Adipocyte (in vitro differentiated cells): ENCODE measurements at regions not wholly inside any gene's neighbourhood (a gene's known extent, or its start where the extent isn't known, plus 50 kb on each side); places are given as distances from the start of the nearest gene placed in this dataset.

ENCODE experiments used
- DNase-seq: peaks from one replicate; pipeline ENCODE4 v3.0.0-alpha.2; 2015; ENCODE audit warnings: low read depth
- H3K27me3 ChIP-seq: replicated peaks from 2 replicates; pipeline ENCODE4 v1.7.0; 2013; ENCODE audit warnings: mild to moderate bottlenecking, low read length, moderate library complexity; ENCODE audit not compliant: control insufficient read depth, insufficient read depth
- H3K36me3 ChIP-seq: 2 replicates; pipeline ENCODE4 v1.7.0; 2013; ENCODE audit warnings: low read length, mild to moderate bottlenecking, moderate library complexity; ENCODE audit not compliant: control insufficient read depth, insufficient read depth, severe bottlenecking
- H3K4me1 ChIP-seq: 2 replicates; pipeline ENCODE4 v1.7.0; 2013; ENCODE audit warnings: mild to moderate bottlenecking, low read length, moderate library complexity; ENCODE audit not compliant: control insufficient read depth, insufficient read depth
- H3K4me3 ChIP-seq: 2 replicates; pipeline ENCODE4 v1.7.0; 2013; ENCODE audit warnings: mild to moderate bottlenecking, low read length, moderate library complexity
- H3K9ac ChIP-seq: 2 replicates; pipeline ENCODE4 v1.7.0; 2013; ENCODE audit warnings: mild to moderate bottlenecking, low read length, moderate library complexity
- H3K9me3 ChIP-seq: 2 replicates; pipeline ENCODE4 v1.7.0; 2013; ENCODE audit warnings: mild to moderate bottlenecking, low read length, moderate library complexity; ENCODE audit not compliant: control insufficient read depth

DNA sequence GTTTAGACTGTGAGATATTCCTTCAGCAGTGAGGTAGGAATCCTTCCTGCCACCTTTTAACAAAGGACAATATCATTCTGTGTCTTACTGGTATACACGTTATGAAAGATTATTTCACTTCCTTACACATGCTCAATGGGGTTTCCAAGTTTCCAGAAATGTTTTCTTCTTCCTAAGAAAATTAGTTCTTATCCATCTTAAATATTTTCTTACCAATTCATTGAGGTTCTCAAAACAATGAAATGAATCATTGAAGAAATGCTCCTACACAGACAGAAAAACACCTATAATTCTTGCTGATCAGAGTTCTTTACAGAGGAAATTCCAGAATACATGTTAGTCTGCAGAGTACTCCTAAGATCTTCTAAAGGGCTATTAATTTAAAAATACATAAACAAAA lies 51.4 kb upstream of the SEC61G start:
- peaks cover 25% of the 10 kb centered on the region for H3K4me1 ChIP-seq
- H3K9me3 ChIP-seq: no peaks in the 10 kb centered on the region
- DNase-seq: no peak
- H3K9ac ChIP-seq: no peak overlapping the region
- H3K4me3 ChIP-seq: no peak overlapping the region
- no peaks in the 10 kb centered on the region for H3K36me3 ChIP-seq
- no peaks in the 10 kb centered on the region for H3K27me3 ChIP-seq

DNA sequence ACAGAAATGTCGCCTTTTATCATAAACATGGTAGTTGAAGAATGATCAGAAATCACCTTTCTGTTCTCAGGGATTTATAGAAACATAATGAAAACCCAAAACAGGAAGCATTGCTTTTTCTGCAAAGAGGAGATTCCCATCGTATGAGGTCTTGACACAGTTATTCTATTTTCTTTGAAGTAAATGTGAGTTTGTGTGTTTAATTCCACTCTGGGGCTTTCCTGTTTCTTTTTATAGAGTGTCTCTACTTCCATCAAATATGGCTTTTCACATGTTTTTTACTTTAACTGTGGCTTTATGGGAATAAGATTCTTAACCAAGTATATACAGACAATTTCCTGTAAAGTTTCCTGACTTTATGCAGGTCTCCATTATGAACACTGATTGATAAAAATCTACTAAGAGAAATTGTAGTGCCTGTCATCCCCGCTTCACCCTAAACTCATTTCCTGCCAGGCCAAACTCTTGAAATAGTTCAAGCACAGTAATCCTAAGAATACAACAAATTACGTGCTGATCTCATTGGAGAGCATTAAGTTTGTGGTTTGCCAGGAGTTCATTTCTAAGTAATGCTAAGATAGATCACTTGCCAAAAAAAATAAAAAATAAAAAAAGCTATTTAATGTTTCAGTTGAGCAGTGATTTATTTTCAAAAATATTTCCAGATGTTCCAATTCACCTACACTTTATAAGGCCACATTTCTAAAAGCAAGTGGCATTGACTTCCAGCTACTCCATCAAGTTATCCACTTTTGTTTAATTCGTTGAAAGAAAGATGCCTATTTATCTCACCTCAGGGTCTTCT lies 52.2 kb upstream of the SEC61G start:
- Histone ChIP-seq H3K9ac (no peak overlapping the region), H3K4me3 (no peak overlapping the region), H3K9me3 (no peaks in the 10 kb centered on the region), H3K4me1 (peaks cover 25% of the 10 kb centered on the region), H3K27me3 (no peaks in the 10 kb centered on the region), H3K36me3 (no peaks in the 10 kb centered on the region)
- DNase-seq: peak; percentile 87

DNA sequence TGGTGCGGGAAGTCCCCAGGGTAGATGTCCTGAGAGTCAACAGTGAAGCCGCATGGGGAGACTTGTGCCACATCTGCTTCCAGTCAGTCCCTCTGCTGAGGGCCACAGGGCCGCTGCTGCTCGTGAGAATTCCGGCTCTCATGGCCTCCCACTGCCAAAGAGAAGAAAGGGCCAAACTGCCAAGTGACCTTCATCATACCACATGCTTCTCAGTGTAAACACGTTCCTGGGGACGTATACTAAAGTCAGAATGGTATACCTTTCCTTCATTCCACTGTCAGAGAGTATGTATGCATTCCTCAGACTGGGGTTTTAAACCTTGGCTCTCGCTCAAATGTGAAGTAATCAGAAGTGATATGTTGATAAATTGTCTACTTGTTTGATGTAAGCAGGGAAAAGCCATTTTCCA lies 52.8 kb upstream of the SEC61G start:
- Histone ChIP-seq H3K27me3 (no peaks in the 10 kb centered on the region), H3K9ac (no peak overlapping the region), H3K36me3 (no peaks in the 10 kb centered on the region), H3K4me1 (peaks cover 25% of the 10 kb centered on the region), H3K4me3 (no peak overlapping the region), H3K9me3 (no peaks in the 10 kb centered on the region)
- DNase-seq: peak; percentile 43

DNA sequence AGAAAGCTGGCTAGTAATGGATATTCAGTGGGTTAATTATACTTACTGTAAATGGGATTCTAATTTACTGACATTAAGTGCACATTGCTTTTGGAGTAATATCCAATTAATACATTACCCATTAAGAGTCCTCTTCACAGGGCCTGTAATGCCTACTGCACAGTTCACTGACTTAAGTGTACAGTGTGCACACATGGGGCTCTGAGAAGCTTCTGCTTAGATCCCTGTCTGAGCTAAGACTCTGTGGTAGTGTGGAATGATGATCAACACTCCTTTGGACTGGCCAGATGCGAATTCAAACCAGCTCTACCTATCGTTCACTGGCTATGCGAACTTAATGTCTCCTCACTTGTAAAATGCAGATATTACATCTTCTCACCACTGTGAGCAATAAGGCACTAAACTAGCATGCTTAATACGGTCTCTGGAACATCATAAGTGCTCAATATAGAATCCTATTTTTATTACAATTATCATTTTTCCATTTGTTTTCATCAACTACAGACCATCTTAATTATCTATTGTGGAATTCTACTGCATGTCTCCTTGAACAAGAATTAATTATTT lies 53.8 kb upstream of the SEC61G start:
- Histone ChIP-seq H3K36me3 (no peaks in the 10 kb centered on the region), H3K9me3 (no peaks in the 10 kb centered on the region), H3K4me1 (peaks cover 25% of the 10 kb centered on the region), H3K27me3 (no peaks in the 10 kb centered on the region), H3K4me3 (no peak overlapping the region), H3K9ac (no peak overlapping the region)
- DNase-seq: no peak

DNA sequence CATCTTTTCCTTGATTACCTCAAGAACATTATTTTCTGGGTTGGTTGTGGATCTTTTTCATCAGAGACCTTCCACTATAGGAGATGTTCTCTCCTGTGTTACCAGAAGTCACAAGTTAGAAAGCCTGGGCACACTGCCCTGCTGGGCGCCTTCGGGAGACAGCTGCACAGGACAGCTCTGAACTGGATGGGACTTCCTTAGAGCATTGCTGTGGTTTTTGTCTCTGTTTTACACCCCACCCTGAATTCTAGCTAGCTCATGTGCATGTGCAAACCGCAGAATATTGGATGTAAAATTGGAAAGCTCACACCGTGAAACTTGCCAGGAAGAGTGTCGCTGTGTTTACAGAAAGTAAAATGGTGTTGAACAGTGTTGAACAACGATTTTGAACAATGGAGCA lies 54.4 kb upstream of the SEC61G start:
- no peak overlapping the region for H3K9ac ChIP-seq
- H3K4me1 ChIP-seq: peaks cover 25% of the 10 kb centered on the region
- H3K9me3 ChIP-seq: no peaks in the 10 kb centered on the region
- no peaks in the 10 kb centered on the region for H3K27me3 ChIP-seq
- DNase-seq: no peak
- H3K36me3 ChIP-seq: no peaks in the 10 kb centered on the region
- H3K4me3 ChIP-seq: no peak overlapping the region

DNA sequence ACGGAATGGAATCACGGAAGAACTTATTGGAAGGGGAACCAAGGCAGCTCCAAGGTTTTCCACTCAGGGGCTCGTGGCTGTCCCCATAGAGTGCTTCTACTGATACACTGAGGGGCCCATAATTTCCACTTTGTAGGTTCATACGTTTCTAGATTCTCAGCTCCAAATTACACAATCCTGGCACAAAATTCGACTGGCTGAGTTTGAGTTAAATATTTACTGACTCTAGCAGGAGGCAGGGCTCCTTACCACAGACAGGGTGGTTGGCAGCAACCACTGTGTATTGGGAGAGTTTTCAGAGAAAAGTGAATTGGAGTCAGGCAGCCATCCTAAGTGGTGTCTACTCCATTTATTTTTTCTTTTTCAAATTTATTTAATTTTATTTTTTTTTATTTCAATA lies 55.4 kb upstream of the SEC61G start:
- H3K4me3 ChIP-seq: no peak overlapping the region
- DNase-seq: no peak
- H3K27me3 ChIP-seq: no peaks in the 10 kb centered on the region
- H3K36me3 ChIP-seq: no peaks in the 10 kb centered on the region
- H3K9me3 ChIP-seq: no peaks in the 10 kb centered on the region
- H3K9ac ChIP-seq: no peak overlapping the region
- peaks cover 25% of the 10 kb centered on the region for H3K4me1 ChIP-seq

DNA sequence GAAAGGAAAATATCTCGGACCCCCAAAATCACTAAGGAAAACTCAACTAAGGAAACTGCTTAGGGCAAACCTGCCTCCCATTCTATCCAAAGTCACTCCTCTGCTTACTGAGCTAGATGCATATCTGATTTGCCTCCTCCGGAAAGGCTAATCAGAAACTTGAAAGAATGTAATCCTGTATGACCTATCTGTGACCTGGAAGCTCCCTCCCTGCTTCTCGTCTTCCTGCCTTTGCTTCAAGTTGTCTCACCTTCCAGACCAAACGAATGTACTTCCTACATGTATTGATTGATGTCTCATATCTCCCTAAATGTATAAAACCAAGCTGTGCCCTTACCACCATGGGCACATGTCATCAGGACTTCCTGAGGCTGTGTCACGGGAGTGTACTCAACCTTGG lies 58.1 kb upstream of the SEC61G start:
- H3K9ac ChIP-seq: no peak overlapping the region
- H3K27me3 ChIP-seq: no peaks in the 10 kb centered on the region
- H3K4me1 ChIP-seq: peaks cover 10% of the 10 kb centered on the region
- DNase-seq: no peak
- no peaks in the 10 kb centered on the region for H3K36me3 ChIP-seq
- H3K9me3 ChIP-seq: no peaks in the 10 kb centered on the region
- no peak overlapping the region for H3K4me3 ChIP-seq

DNA sequence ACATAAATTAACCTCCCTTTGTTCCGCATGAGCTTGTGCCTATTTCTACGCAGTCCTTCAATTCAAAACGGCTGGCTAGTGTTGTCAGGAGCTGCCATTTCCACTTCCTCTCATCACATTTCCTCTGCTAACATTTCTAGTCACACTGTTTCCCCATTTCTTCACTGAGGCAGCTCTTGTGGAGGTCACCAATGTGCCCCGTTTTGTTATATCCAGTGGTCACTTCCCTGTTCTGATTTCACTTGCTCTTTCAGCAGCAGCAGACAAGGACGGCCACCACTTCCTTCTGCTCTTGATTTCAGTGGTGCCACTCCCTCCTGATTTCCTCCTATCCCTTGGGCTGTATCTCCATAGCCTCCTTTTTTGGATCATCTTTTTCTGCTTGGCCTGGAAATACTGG lies 64.8 kb upstream of the SEC61G start:
- no peak for DNase-seq
- Histone ChIP-seq H3K27me3 (no peaks in the 10 kb centered on the region), H3K4me1 (no peaks in the 10 kb centered on the region), H3K9ac (no peak overlapping the region), H3K9me3 (no peaks in the 10 kb centered on the region), H3K4me3 (no peak overlapping the region), H3K36me3 (no peaks in the 10 kb centered on the region)

DNA sequence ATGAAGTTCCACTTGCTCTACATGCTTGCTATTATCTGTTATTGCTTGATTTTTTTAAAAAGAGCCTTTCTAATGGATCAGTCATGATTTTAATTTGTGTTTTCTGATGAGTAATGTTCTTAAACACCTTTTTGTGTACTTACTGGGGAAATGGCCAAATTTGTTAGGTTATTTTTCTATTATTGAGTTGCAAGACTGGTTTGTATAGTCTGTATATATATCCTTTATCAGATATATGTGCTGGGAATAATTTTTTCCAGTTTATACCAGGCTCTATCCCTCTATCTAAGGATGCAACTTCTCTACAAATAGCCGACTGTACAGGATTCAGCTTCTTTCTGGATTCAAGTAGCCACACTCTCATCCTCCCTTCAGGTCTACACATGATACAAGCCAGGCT lies 65.6 kb upstream of the SEC61G start:
- H3K9me3 ChIP-seq: peaks cover 5% of the 10 kb centered on the region
- H3K9ac ChIP-seq: no peak overlapping the region
- H3K4me3 ChIP-seq: no peak overlapping the region
- DNase-seq: no peak
- no peaks in the 10 kb centered on the region for H3K4me1 ChIP-seq
- no peaks in the 10 kb centered on the region for H3K36me3 ChIP-seq
- no peaks in the 10 kb centered on the region for H3K27me3 ChIP-seq

DNA sequence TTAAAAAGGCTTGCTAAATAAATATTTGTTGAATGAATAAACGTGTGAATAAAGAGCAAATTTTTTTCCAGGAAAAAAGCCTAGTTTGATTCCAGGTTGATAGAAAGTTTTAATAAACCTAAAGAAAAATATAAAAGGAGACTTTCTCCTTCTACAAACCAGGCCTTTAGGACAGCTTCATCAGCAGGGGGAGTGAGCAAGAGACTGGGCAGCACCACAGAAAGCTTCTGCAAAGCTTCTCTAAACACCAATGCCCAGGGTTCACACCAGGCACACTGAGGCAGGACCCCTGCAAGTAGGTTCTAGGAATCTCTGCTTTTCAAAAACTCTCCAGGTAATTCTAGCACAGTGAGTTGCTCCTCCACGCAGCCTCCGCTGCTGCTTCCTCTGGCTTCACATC lies 66.4 kb upstream of the SEC61G start:
- no peak overlapping the region for H3K4me3 ChIP-seq
- H3K9ac ChIP-seq: no peak overlapping the region
- no peaks in the 10 kb centered on the region for H3K27me3 ChIP-seq
- peaks cover 5% of the 10 kb centered on the region for H3K9me3 ChIP-seq
- H3K36me3 ChIP-seq: no peaks in the 10 kb centered on the region
- no peaks in the 10 kb centered on the region for H3K4me1 ChIP-seq
- DNase-seq: no peak

DNA sequence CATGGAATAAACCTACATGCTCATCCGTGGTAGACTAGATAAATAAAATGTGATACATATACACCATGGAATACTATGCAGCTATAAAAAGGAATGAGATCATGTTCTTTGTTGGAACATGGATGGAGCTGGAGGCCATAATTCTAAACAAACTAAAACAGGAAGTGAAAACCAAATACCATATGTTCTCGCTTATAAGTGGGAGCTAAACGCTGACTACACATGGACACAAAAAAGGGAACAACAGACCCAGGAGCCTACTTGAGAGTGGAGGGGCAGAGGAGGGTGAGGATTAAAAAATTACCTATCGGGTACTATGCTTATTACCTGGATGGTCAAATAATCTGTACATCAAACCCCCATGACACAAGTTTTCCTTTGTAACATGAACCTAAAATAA lies 68.7 kb upstream of the SEC61G start:
- no peaks in the 10 kb centered on the region for H3K27me3 ChIP-seq

More for the DNA sequence above, 68.7 kb upstream of the SEC61G start:
- Histone ChIP-seq H3K9me3 (peaks cover 5% of the 10 kb centered on the region), H3K4me1 (no peaks in the 10 kb centered on the region), H3K4me3 (no peak overlapping the region), H3K9ac (no peak overlapping the region), H3K36me3 (no peaks in the 10 kb centered on the region)
- DNase-seq: no peak
